VCaP (cell line): ENCODE measurements at regions not wholly inside any gene's neighbourhood (a gene's known extent, or its start where the extent isn't known, plus 50 kb on each side); places are given as distances from the start of the nearest gene placed in this dataset.
"Not testable (repeated sequence)": the region's sequence is repeated elsewhere in the genome, so short reads cannot be mapped to it uniquely, and the experiment has no call there.

Experiments used
- H3K27ac ChIP-seq: fragments of 450-650 bp; 2 replicates; pipeline ENCODE4 v1.5.1; 2017
- CTCF ChIP-seq: fragments of 450-650 bp; conservative IDR thresholded peaks from 2 replicates; pipeline ENCODE4 v1.5.1; 2017; ENCODE audit warnings: mild to moderate bottlenecking, moderate library complexity

GRCh38 chr11:134844838-134845237, 432.8 kb upstream of the B3GAT1 start:
- H3K27ac ChIP-seq = no peak overlapping the region
- no peak for TF ChIP-seq CTCF

GRCh38 chr11:134843735-134844134, 431.7 kb upstream of the B3GAT1 start:
- TF ChIP-seq CTCF = no peak
- H3K27ac ChIP-seq = no peak overlapping the region

- TF ChIP-seq CTCF = no peak
- H3K27ac ChIP-seq = no peak overlapping the region
Measured at GRCh38 chr11:134843020-134843419, 431.0 kb upstream of the B3GAT1 start.

GRCh38 chr11:134841972-134842371, 429.9 kb upstream of the B3GAT1 start:
- TF ChIP-seq CTCF = no peak

DNA sequence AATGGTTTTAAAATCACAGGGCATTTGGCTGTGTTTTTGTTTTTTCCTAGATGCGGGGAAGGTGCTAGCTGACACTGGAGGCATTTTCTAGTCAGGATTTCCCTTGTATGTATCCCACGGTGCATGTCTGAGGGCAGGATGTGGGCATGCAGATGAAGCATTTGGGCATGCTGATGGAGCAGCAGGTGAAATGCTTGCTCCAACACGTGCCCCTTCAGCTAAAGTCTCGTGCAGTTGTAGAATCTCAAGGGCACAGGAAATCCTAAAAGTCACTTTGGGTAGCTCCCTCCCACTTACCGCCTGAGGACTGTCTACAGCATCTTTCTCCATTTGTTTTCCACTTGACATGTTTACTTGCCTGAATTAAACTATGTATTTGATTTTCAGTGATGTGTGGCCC, 429.4 kb upstream of the B3GAT1 start:
- no peak for TF ChIP-seq CTCF
- H3K27ac ChIP-seq = no peak overlapping the region

More at GRCh38 chr11:134841972-134842371, 429.9 kb upstream of the B3GAT1 start:
- H3K27ac ChIP-seq = no peak overlapping the region

DNA sequence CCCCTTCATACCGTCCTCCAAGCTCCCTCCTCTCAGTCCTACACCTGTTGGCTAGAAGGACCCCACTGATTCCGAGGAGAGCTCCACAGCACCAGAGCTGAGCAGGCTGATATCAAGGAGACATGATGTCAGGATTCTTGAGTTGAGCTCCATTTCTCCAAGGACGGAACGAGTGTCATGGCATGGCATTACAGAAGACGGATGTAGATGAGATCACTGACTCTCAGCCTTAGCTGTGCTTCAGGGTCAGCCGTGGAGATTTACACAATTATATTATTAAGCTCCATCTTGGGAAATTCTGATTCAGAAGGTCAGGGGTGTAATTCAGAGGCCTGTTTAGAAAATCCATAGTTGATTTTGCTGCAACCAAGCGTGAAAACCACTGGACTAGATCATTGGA, 428.9 kb upstream of the B3GAT1 start:
- no peak overlapping the region for H3K27ac ChIP-seq
- no peak for TF ChIP-seq CTCF

DNA sequence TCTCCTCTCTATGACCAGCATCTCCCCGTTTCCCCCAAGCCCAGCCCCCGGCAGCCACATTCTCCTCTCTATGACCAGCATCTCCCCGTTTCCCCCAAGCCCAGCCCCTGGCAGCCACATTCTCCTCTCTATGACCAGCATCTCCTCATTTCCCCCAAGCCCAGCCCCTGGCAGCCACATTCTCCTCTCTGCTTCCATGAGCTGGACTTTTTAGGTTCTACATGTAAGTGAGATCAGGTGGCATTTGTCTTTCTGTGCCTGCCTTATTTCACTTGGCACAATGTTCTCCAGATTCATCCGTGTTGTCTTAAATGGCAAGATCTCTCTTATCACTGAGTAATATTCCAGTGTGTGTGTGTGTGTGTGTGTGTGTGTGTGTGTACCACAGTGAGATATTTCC, 428.1 kb upstream of the B3GAT1 start:
- H3K27ac ChIP-seq = not testable (repeated sequence)

- no peak for TF ChIP-seq CTCF
- H3K27ac ChIP-seq = no peak overlapping the region
Measured at GRCh38 chr11:134838708-134839107, 426.7 kb upstream of the B3GAT1 start.
